ENCODE measurements at regions not wholly inside any gene's neighbourhood (a gene's known extent, or its start where the extent isn't known, plus 50 kb on each side); places are given as distances from the start of the nearest gene placed in this dataset.
"Not testable (repeated sequence)": the region's sequence is repeated elsewhere in the genome, so short reads cannot be mapped to it uniquely, and the experiment has no call there.

- DNase-seq (ENCODE audit: low spot score) = no peak
- intact Hi-C loops (cut with DNase I) = no loop called here
These were observed 50.2 kb upstream of the PLET1 start for GRCh38 chr11:112310848-112311247.

- no peak for DNase-seq (ENCODE audit: low spot score)
- intact Hi-C loops (cut with DNase I) = no loop called here
These were observed 54.5 kb upstream of the PLET1 start for GRCh38 chr11:112315057-112315720.

- no peak for DNase-seq (ENCODE audit: low spot score)
- intact Hi-C loops (cut with DNase I) = no loop called here
These were observed 55.4 kb upstream of the PLET1 start for GRCh38 chr11:112315861-112316739.

- no peak for DNase-seq (ENCODE audit: low spot score)
- intact Hi-C loops (cut with DNase I) = no loop called here
These were observed 56.3 kb upstream of the PLET1 start for GRCh38 chr11:112316971-112317370.

- intact Hi-C loops (cut with DNase I) = no loop called here
- DNase-seq (ENCODE audit: low spot score) = no peak
These were observed 57.5 kb upstream of the PLET1 start for GRCh38 chr11:112318184-112318591.

- DNase-seq (ENCODE audit: low spot score) = no peak
- intact Hi-C loops (cut with DNase I) = no loop called here
These were observed 58.0 kb upstream of the PLET1 start for GRCh38 chr11:112318661-112319060.

GRCh38 chr11:112320668-112321067 lies 60.0 kb upstream of the PLET1 start:
- intact Hi-C loops (cut with DNase I) = no loop called here
- DNase-seq (ENCODE audit: low spot score) = no peak

GRCh38 chr11:112321501-112322172 lies 61.0 kb upstream of the PLET1 start:
- DNase-seq (ENCODE audit: low spot score) = peak; percentile 89
- intact Hi-C loops (cut with DNase I) = no loop called here

GRCh38 chr11:112322173-112322790 lies 61.6 kb upstream of the PLET1 start:
- intact Hi-C loops (cut with DNase I) = no loop called here
- DNase-seq (ENCODE audit: low spot score) = no peak

GRCh38 chr11:112334381-112334780 lies 73.7 kb upstream of the PLET1 start:
- DNase-seq (ENCODE audit: low spot score) = no peak
- intact Hi-C loops (cut with DNase I) = no loop called here

GRCh38 chr11:112336356-112336886 lies 75.8 kb upstream of the PLET1 start:
- no peak for DNase-seq (ENCODE audit: low spot score)
- intact Hi-C loops (cut with DNase I) = no loop called here

- intact Hi-C loops (cut with DNase I) = no loop called here
- DNase-seq (ENCODE audit: low spot score) = no peak
These were observed 78.9 kb upstream of the PLET1 start for GRCh38 chr11:112339566-112339965.

GRCh38 chr11:112343368-112344039 lies 82.8 kb upstream of the PLET1 start:
- DNase-seq (ENCODE audit: low spot score) = no peak
- intact Hi-C loops (cut with DNase I) = no loop called here

- intact Hi-C loops (cut with DNase I) = no loop called here
- no peak for DNase-seq (ENCODE audit: low spot score)
These were observed 83.4 kb upstream of the PLET1 start for GRCh38 chr11:112344040-112344413.

GRCh38 chr11:112345166-112345565 lies 84.5 kb upstream of the PLET1 start:
- intact Hi-C loops (cut with DNase I) = no loop called here
- no peak for DNase-seq (ENCODE audit: low spot score)

- intact Hi-C loops (cut with DNase I) = no loop called here
These were observed 85.0 kb upstream of the PLET1 start for GRCh38 chr11:112345706-112346105.

GRCh38 chr11:112346586-112346985 lies 85.9 kb upstream of the PLET1 start:
- intact Hi-C loops (cut with DNase I) = no loop called here

More at GRCh38 chr11:112345706-112346105, 85.0 kb upstream of the PLET1 start:
- peak; percentile 63 for DNase-seq (ENCODE audit: low spot score)

GRCh38 chr11:112348480-112349029 lies 87.9 kb upstream of the PLET1 start:
- intact Hi-C loops (cut with DNase I) = no loop called here
- no peak for DNase-seq (ENCODE audit: low spot score)

More at GRCh38 chr11:112346586-112346985, 85.9 kb upstream of the PLET1 start:
- DNase-seq (ENCODE audit: low spot score) = no peak

- intact Hi-C loops (cut with DNase I); DNase-seq (ENCODE audit: low spot score): not testable (repeated sequence)
These were observed 90.8 kb upstream of the PLET1 start for GRCh38 chr11:112351423-112351822.
